ENCODE measurements at regions not wholly inside any gene's neighbourhood (a gene's known extent, or its start where the extent isn't known, plus 50 kb on each side); places are given as distances from the start of the nearest gene placed in this dataset.

DNA sequence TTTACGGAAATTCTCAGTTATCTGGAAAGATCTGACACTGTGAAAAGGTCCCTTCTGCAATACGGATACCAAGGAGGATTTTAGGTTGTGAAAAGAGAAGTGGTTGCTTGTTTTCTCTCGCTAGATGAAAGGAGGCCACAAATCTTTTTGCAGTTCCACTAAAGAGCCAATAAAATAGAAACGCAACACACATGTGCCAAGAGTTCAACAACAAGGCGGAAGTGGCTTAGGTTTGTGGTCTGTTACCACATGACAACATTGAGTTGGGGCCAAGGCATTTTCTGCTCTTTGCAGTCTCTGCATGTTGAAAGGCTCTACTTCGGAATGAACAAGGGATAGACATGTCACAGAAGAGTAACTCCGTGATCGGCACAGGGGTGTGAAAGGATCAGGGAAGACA is 115.7 kb upstream of the OSR1 start:
- TF ChIP-seq, protein P1, sequence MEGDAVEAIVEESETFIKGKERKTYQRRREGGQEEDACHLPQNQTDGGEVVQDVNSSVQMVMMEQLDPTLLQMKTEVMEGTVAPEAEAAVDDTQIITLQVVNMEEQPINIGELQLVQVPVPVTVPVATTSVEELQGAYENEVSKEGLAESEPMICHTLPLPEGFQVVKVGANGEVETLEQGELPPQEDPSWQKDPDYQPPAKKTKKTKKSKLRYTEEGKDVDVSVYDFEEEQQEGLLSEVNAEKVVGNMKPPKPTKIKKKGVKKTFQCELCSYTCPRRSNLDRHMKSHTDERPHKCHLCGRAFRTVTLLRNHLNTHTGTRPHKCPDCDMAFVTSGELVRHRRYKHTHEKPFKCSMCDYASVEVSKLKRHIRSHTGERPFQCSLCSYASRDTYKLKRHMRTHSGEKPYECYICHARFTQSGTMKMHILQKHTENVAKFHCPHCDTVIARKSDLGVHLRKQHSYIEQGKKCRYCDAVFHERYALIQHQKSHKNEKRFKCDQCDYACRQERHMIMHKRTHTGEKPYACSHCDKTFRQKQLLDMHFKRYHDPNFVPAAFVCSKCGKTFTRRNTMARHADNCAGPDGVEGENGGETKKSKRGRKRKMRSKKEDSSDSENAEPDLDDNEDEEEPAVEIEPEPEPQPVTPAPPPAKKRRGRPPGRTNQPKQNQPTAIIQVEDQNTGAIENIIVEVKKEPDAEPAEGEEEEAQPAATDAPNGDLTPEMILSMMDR (IDR thresholded peaks at IDR 0.05; ENCODE audit: low read depth, low read length, poor library complexity, severe bottlenecking): no peak
- TF ChIP-seq EZH2phosphoT487 (IDR thresholded peaks at IDR 0.05; ENCODE audit: borderline replicate concordance, low read length): no peak

All from DOHH2 (cell line).